HCT116 (cell line): ENCODE measurements at regions not wholly inside any gene's neighbourhood (a gene's known extent, or its start where the extent isn't known, plus 50 kb on each side); places are given as distances from the start of the nearest gene placed in this dataset.

Experiments used
- ATAC-seq: fragments of 200-7000 bp; cut with Tn5 transposase; 2 replicates; pipeline ENCODE4 v1.9.1; 2020; ENCODE audit warnings: mild to moderate bottlenecking, moderate library complexity
- BruUV-seq: library from RNA; stranded (reverse); fragments of 400-500 nt; replicated peaks from 2 replicates; lab custom pipeline; 2021; lab: Mats Ljungman, UMichigan
- CTCF ChIA-PET: fragments of 300-600 bp; sonication (Branson Sonifier 250); formaldehyde crosslinking; loops from one replicate; lab custom pipeline; 2021; ENCODE audit warnings: antibody characterized with exemption; lab: Charles Lee
- POLR2A ChIA-PET: fragments of 300-600, 350-600 bp; sonication (Branson Sonifier 250); formaldehyde crosslinking; loops from one replicate; lab custom pipeline; 2021; ENCODE audit warnings: antibody characterized with exemption; lab: Charles Lee
- RAD21 ChIA-PET, 2 experiments: fragments of 300-600 bp; sonication (Branson Sonifier 250); formaldehyde crosslinking; loops; one replicate each; lab custom pipeline; 2023; ENCODE audit warnings: low total read pairs in 2 of 2; ENCODE audit not compliant: uncharacterized antibody in 2 of 2, unreplicated experiment in 2 of 2, low non-redundant PET in 1 of 2; lab: Charles Lee
- DNase-seq: peaks from one replicate; pipeline ENCODE4 v3.0.0-alpha.2; 2010; ENCODE audit warnings: low read depth, low spot score
- H2AFZ ChIP-seq: fragments of 200-600 bp; shearing (Covaris generic), sonication (generic); 2 replicates; pipeline ENCODE4 v1.6.1; 2017; ENCODE audit warnings: low read depth, mixed run types, mixed read lengths, antibody characterized with exemption, low read length; ENCODE audit not compliant: poor library complexity, severe bottlenecking
- H3K27ac ChIP-seq: 2 replicates; pipeline ENCODE4 v1.5.1; 2012; ENCODE audit warnings: low read depth, low read length
- H3K27me3 ChIP-seq: fragments of 200-600 bp; sonication (generic); 2 replicates; pipeline ENCODE4 v1.6.1; 2016; ENCODE audit warnings: mixed run types, low read length, mixed read lengths; ENCODE audit not compliant: insufficient read depth
- H3K36me3 ChIP-seq, 2 experiments: fragments of 200-500 bp in 1 of 2; fragments of 200-600 bp in 1 of 2; sonication (Bioruptor generic) in 1 of 2; sonication (generic) in 1 of 2; 2 replicates each; pipeline versions ENCODE4 v1.5.1 to v1.6.1; 2014 to 2016; ENCODE audit warnings: low read length in 2 of 2, inconsistent platforms in 1 of 2, mixed read lengths in 1 of 2, mixed run types in 1 of 2; ENCODE audit not compliant: insufficient read depth in 2 of 2, control insufficient read depth in 1 of 2
- H3K4me1 ChIP-seq, 2 experiments: fragments of 200-600 bp in 1 of 2; sonication (generic) in 1 of 2; 2 replicates each; pipeline versions ENCODE4 v1.5.1 to v1.6.1; 2012 to 2017; ENCODE audit warnings: low read length in 2 of 2, inconsistent platforms in 1 of 2, mild to moderate bottlenecking in 1 of 2, mixed read lengths in 1 of 2, mixed run types in 1 of 2, moderate library complexity in 1 of 2; ENCODE audit not compliant: insufficient read depth in 2 of 2, control insufficient read depth in 1 of 2
- H3K4me2 ChIP-seq: fragments of 200-600 bp; sonication (generic); 2 replicates; pipeline ENCODE4 v1.6.1; 2017; ENCODE audit warnings: mixed run types, low read length, mixed read lengths
- H3K4me3 ChIP-seq, 2 experiments: fragments of 200-600 bp in 1 of 2; sonication (generic) in 1 of 2; replicated peaks in 1 of 2; 2 replicates each; pipeline ENCODE4 v1.5.1; 2011 to 2016; ENCODE audit warnings: low read length in 2 of 2, control low read depth in 1 of 2, low read depth in 1 of 2, mild to moderate bottlenecking in 1 of 2, mixed read lengths in 1 of 2, mixed run types in 1 of 2
- H3K79me2 ChIP-seq: fragments of 200-600 bp; sonication (generic); 2 replicates; pipeline ENCODE4 v1.6.1; 2017; ENCODE audit warnings: mild to moderate bottlenecking, mixed run types, low read length, moderate library complexity, mixed read lengths; ENCODE audit not compliant: insufficient read depth
- H3K9ac ChIP-seq: fragments of 200-600 bp; sonication (generic); 2 replicates; pipeline ENCODE4 v1.6.1; 2016; ENCODE audit warnings: low read length, mixed read lengths
- H3K9me2 ChIP-seq: fragments of 200-600 bp; sonication (generic), shearing (Covaris generic); 2 replicates; pipeline ENCODE4 v1.6.1; 2017; ENCODE audit warnings: mixed run types, mild to moderate bottlenecking, moderate library complexity; ENCODE audit not compliant: insufficient read depth
- H3K9me3 ChIP-seq, 2 experiments: fragments of 200-500 bp in 1 of 2; fragments of 200-600 bp in 1 of 2; sonication (Bioruptor generic) in 1 of 2; sonication (generic) in 1 of 2; 2 replicates each; pipeline ENCODE4 v1.6.1; 2014 to 2017; ENCODE audit warnings: low read length in 2 of 2, mixed read lengths in 2 of 2, inconsistent platforms in 1 of 2, low read depth in 1 of 2, mild to moderate bottlenecking in 1 of 2, mixed run types in 1 of 2, moderate library complexity in 1 of 2; ENCODE audit not compliant: control insufficient read depth in 1 of 2, insufficient read depth in 1 of 2
- H4K20me1 ChIP-seq: fragments of 200-600 bp; sonication (generic), shearing (Covaris generic); 2 replicates; pipeline ENCODE4 v1.6.1; 2017; ENCODE audit warnings: mixed run types, mild to moderate bottlenecking, moderate library complexity; ENCODE audit not compliant: insufficient read depth
- CEBPB ChIP-seq: IDR thresholded peaks from 2 replicates; pipeline ENCODE4 v1.6.1; 2012; ENCODE audit warnings: low read depth
- CTCF ChIP-seq, 3 experiments: fragments of 200-600 bp in 1 of 3; sonication (generic) in 1 of 3; IDR thresholded peaks in 2 of 3; conservative IDR thresholded peaks in 1 of 3; 2 replicates each; pipeline ENCODE4 v1.5.1; 2012 to 2017; ENCODE audit warnings: low read depth in 2 of 3, low read length in 2 of 3, antibody characterized with exemption in 1 of 3, borderline replicate concordance in 1 of 3, control low read depth in 1 of 3, mild to moderate bottlenecking in 1 of 3, mixed read lengths in 1 of 3, mixed run types in 1 of 3, moderate library complexity in 1 of 3; ENCODE audit not compliant: insufficient read depth in 1 of 3
- EGR1 ChIP-seq: IDR thresholded peaks from 2 replicates; pipeline ENCODE4 v1.6.1; 2012; ENCODE audit warnings: low read depth
- EZH2 ChIP-seq: fragments of 200-600 bp; sonication (generic); IDR thresholded peaks from 2 replicates; pipeline ENCODE4 v1.6.1; 2017; ENCODE audit warnings: antibody characterized with exemption, mixed run types
- FOSL1 ChIP-seq: IDR thresholded peaks from 2 replicates; pipeline ENCODE4 v1.6.1; 2012; ENCODE audit warnings: low read depth
- JUND ChIP-seq: IDR thresholded peaks from 2 replicates; pipeline ENCODE4 v1.6.1; 2012
- POLR2A ChIP-seq: IDR thresholded peaks from 2 replicates; pipeline ENCODE4 v1.7.0; 2011; ENCODE audit warnings: borderline replicate concordance; ENCODE audit not compliant: insufficient read depth, insufficient read length; ENCODE audit errors: extremely low read depth
- POLR2AphosphoS5 ChIP-seq: IDR thresholded peaks from 2 replicates; pipeline ENCODE4 v1.6.1; 2011; ENCODE audit warnings: mild to moderate bottlenecking, low read depth, low read length, moderate library complexity
- RAD21 ChIP-seq: IDR thresholded peaks from 2 replicates; pipeline ENCODE4 v1.6.1; 2012; ENCODE audit warnings: low read depth, mild to moderate bottlenecking
- REST ChIP-seq: IDR thresholded peaks from 2 replicates; pipeline ENCODE4 v1.6.1; 2012; ENCODE audit warnings: low read depth
- SP1 ChIP-seq: IDR thresholded peaks from 2 replicates; pipeline ENCODE4 v1.6.1; 2012; ENCODE audit warnings: low read depth
- SRF ChIP-seq: IDR thresholded peaks from 2 replicates; pipeline ENCODE4 v1.6.1; 2012; ENCODE audit warnings: low read depth
- YY1 ChIP-seq: IDR thresholded peaks from 2 replicates; pipeline ENCODE4 v1.6.1; 2011; ENCODE audit warnings: low read length, low read depth, moderate library complexity, mild to moderate bottlenecking; ENCODE audit not compliant: insufficient replicate concordance; ENCODE audit errors: extremely low read depth
- ZFX ChIP-seq: fragments of 450-650 bp; IDR thresholded peaks from 2 replicates; pipeline ENCODE4 v1.6.1; 2017
- ZNF274 ChIP-seq: fragments of 200-500 bp; sonication (Bioruptor generic); IDR thresholded peaks from 2 replicates; pipeline ENCODE4 v1.6.1; 2014; ENCODE audit warnings: mild to moderate bottlenecking, low read depth, low read length, inconsistent platforms
- intact Hi-C: fragments of 100-400 bp; cut with micrococcal nuclease; formaldehyde crosslinking; loops from 2 replicates; pipeline ENCODE4 v1.10.0; 2022
- TF ChIP-seq, protein P1 (sequence below): IDR thresholded peaks from 2 replicates; pipeline ENCODE4 v1.6.1; 2011; ENCODE audit warnings: mild to moderate bottlenecking, low read length, moderate library complexity; ENCODE audit not compliant: insufficient replicate concordance; ENCODE audit errors: extremely low read depth
- TF ChIP-seq, protein P2 (sequence below): IDR thresholded peaks from 2 replicates; pipeline ENCODE4 v1.6.1; 2012

DNA sequence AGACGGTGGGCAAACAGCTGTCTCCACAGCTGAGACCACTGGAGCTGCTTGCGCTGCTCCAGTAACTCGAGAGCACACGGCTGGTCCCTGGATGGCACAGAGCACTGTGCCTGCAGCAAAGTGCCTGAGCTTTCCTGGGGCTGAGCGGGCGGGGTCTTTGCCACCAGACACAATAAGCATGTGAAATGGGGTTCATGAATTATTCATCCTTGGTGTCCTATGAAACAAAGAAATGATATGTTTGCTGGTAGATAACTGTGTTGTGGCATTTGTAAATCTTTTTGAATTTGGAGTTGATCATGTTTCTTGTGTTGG, 151.7 kb upstream of the MPDZ start:
- no TSS peak for BruUV-seq

More for the DNA sequence above, 151.7 kb upstream of the MPDZ start:
- Histone ChIP-seq H3K27me3 (no peaks in the 10 kb centered on the region), H3K4me2 (no peak overlapping the region), H3K4me3 (no peak overlapping the region), H4K20me1 (no peaks in the 10 kb centered on the region), H3K4me1 (no peaks in the 10 kb centered on the region), H3K36me3 (no peaks in the 10 kb centered on the region), H3K9ac (no peak overlapping the region), H3K27ac (no peak overlapping the region), H3K9me3 (no peaks in the 10 kb centered on the region), H3K79me2 (no peaks in the 10 kb centered on the region), H3K9me2 (no peaks in the 10 kb centered on the region), H2AFZ (no peak overlapping the region)
- intact Hi-C loops, result no loop called here
- RAD21 ChIA-PET, result no interaction called here
- DNase-seq (no peak), ATAC-seq (no peak)
- CTCF ChIA-PET, result no interaction called here
- POLR2A ChIA-PET, result no interaction called here
- TF ChIP-seq RAD21 (no peak), SP1 (no peak), SRF (no peak), ZNF274 (no peak), REST (no peak), FOSL1 (no peak), POLR2AphosphoS5 (no peak), CEBPB (no peak), CTCF (IDR thresholded peaks at IDR 0.05 in 2 of 3, conservative IDR thresholded peaks at IDR 0.05 in 1 of 3; ENCODE audit: borderline replicate concordance in 1 of 3, insufficient read depth in 1 of 3, low read depth in 2 of 3, low read length in 2 of 3) (no peak), EGR1 (no peak), ZFX (no peak), JUND (no peak), POLR2A (no peak), YY1 (no peak), EZH2 (no peak)
- TF ChIP-seq, protein P1, sequence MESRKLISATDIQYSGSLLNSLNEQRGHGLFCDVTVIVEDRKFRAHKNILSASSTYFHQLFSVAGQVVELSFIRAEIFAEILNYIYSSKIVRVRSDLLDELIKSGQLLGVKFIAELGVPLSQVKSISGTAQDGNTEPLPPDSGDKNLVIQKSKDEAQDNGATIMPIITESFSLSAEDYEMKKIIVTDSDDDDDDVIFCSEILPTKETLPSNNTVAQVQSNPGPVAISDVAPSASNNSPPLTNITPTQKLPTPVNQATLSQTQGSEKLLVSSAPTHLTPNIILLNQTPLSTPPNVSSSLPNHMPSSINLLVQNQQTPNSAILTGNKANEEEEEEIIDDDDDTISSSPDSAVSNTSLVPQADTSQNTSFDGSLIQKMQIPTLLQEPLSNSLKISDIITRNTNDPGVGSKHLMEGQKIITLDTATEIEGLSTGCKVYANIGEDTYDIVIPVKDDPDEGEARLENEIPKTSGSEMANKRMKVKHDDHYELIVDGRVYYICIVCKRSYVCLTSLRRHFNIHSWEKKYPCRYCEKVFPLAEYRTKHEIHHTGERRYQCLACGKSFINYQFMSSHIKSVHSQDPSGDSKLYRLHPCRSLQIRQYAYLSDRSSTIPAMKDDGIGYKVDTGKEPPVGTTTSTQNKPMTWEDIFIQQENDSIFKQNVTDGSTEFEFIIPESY, result no peak
- TF ChIP-seq, protein P2, sequence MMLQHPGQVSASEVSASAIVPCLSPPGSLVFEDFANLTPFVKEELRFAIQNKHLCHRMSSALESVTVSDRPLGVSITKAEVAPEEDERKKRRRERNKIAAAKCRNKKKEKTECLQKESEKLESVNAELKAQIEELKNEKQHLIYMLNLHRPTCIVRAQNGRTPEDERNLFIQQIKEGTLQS, result no peak
